GM12878 (cell line): ENCODE measurements at regions not wholly inside any gene's neighbourhood (a gene's known extent, or its start where the extent isn't known, plus 50 kb on each side); places are given as distances from the start of the nearest gene placed in this dataset.

Experiments used
- ATAC-seq: fragments of 200-7000 bp; cut with Tn5 transposase; 3 replicates; pipeline ENCODE4 v1.9.1; 2020; ENCODE audit warnings: mild to moderate bottlenecking, moderate library complexity
- BruUV-seq: library from RNA; stranded (reverse); fragments of 400-500 nt; replicated peaks from 2 replicates; lab custom pipeline; 2021; lab: Mats Ljungman, UMichigan
- CTCF ChIA-PET: fragments of 300-600 bp; sonication (Branson Sonifier 250); formaldehyde crosslinking; extraction: SDS; loops from one replicate; lab custom pipeline; 2021; ENCODE audit warnings: inconsistent platforms; lab: Yijun Ruan, JAX
- POLR2A ChIA-PET: fragments of 350-600 bp; formaldehyde crosslinking; extraction: SDS; loops from one replicate; lab custom pipeline; 2021; ENCODE audit warnings: inconsistent platforms; lab: Charles Lee
- RAD21 ChIA-PET: fragments of 300-600 bp; sonication (Branson Sonifier 250); formaldehyde crosslinking; loops from one replicate; lab custom pipeline; 2023; ENCODE audit warnings: antibody characterized with exemption; ENCODE audit not compliant: unreplicated experiment; lab: Charles Lee
- SMC1A ChIA-PET: fragments of 300-600 bp; sonication (Branson Sonifier 250); formaldehyde crosslinking; loops from one replicate; lab custom pipeline; 2023; ENCODE audit not compliant: unreplicated experiment, uncharacterized antibody; lab: Charles Lee
- DNase-seq: peaks from one replicate; pipeline ENCODE4 v3.0.0-alpha.2; 2011; ENCODE audit warnings: low read depth, low spot score
- FAIRE-seq: peaks from 3 replicates; lab custom pipeline; 2011; peaks lifted over from hg19 to GRCh38; lab: Jason Lieb, UNC
- H2AFZ ChIP-seq: 2 replicates; pipeline ENCODE4 v1.6.0; 2011; ENCODE audit warnings: low read depth, low read length, control low read depth; ENCODE audit not compliant: control insufficient read depth
- H3K27ac ChIP-seq: 2 replicates; pipeline ENCODE4 v1.5.1; 2011; ENCODE audit warnings: control low read depth; ENCODE audit not compliant: control insufficient read depth, insufficient read depth
- H3K27me3 ChIP-seq, 2 experiments: replicated peaks in 1 of 2; 2 replicates each; pipeline versions ENCODE4 v1.6.0 to v1.6.1; 2011; ENCODE audit warnings: low read length in 1 of 2; ENCODE audit not compliant: control insufficient read depth in 2 of 2, insufficient read depth in 2 of 2
- H3K36me3 ChIP-seq, 2 experiments: 2 replicates each; pipeline ENCODE4 v1.5.1; 2011; ENCODE audit warnings: low read length in 1 of 2; ENCODE audit not compliant: control insufficient read depth in 2 of 2, insufficient read depth in 2 of 2
- H3K4me1 ChIP-seq: 2 replicates; pipeline ENCODE4 v1.6.1; 2011; ENCODE audit warnings: mild to moderate bottlenecking, low read length, moderate library complexity, mixed read lengths; ENCODE audit not compliant: control insufficient read depth, insufficient read depth
- H3K4me2 ChIP-seq: 2 replicates; pipeline ENCODE4 v1.6.0; 2011; ENCODE audit warnings: control low read depth; ENCODE audit not compliant: control insufficient read depth, insufficient read depth
- H3K4me3 ChIP-seq: fragments of 200-600 bp; sonication (generic); 2 replicates; pipeline ENCODE4 v1.5.1; 2016
- H3K79me2 ChIP-seq: 2 replicates; pipeline ENCODE4 v1.6.0; 2011; ENCODE audit warnings: low read length; ENCODE audit not compliant: control insufficient read depth, insufficient read depth
- H3K9ac ChIP-seq: 2 replicates; pipeline ENCODE4 v1.8.0; 2011; ENCODE audit warnings: low read length, control low read depth, mixed read lengths; ENCODE audit not compliant: control insufficient read depth, insufficient read depth
- H3K9me3 ChIP-seq: replicated peaks from 3 replicates; pipeline ENCODE4 v1.5.1; 2011; ENCODE audit warnings: mild to moderate bottlenecking, low read length; ENCODE audit not compliant: control insufficient read depth, insufficient read depth
- H4K20me1 ChIP-seq: 2 replicates; pipeline ENCODE4 v1.6.0; 2011; ENCODE audit not compliant: control insufficient read depth, insufficient read depth
- BCL11A ChIP-seq: IDR thresholded peaks from 2 replicates; pipeline ENCODE4 v1.6.1; 2011; ENCODE audit warnings: low read depth, low read length
- CHD1 ChIP-seq: IDR thresholded peaks from 2 replicates; pipeline ENCODE4 v1.6.1; 2012; ENCODE audit warnings: low read depth, low read length, improper control_type of control experiment
- CTCF ChIP-seq, 3 experiments: IDR thresholded peaks in 2 of 3; conservative IDR thresholded peaks in 1 of 3; 2 replicates each; pipeline ENCODE4 v1.5.1; 2011; ENCODE audit warnings: low read depth in 3 of 3, low read length in 3 of 3, mild to moderate bottlenecking in 3 of 3, control low read depth in 2 of 3, moderate library complexity in 2 of 3, inconsistent platforms in 1 of 3, mixed read lengths in 1 of 3; ENCODE audit not compliant: control insufficient read depth in 2 of 3, insufficient read depth in 1 of 3; ENCODE audit errors: extremely low read depth in 1 of 3
- KAT2A ChIP-seq: conservative IDR thresholded peaks from 2 replicates; pipeline ENCODE4 v1.6.1; 2011; ENCODE audit warnings: low read depth, low read length; ENCODE audit not compliant: control insufficient read depth
- LARP7 ChIP-seq: fragments of 450-650 bp; IDR thresholded peaks from 2 replicates; pipeline ENCODE4 v1.6.1; 2017; ENCODE audit warnings: mild to moderate bottlenecking
- NBN ChIP-seq: fragments of 450-650 bp; IDR thresholded peaks from 2 replicates; pipeline ENCODE4 v1.6.1; 2016
- NFYB ChIP-seq: IDR thresholded peaks from 2 replicates; pipeline ENCODE4 v1.6.1; 2011; ENCODE audit warnings: low read depth, mild to moderate bottlenecking, low read length, improper control_type of control experiment, moderate library complexity; ENCODE audit not compliant: insufficient read depth
- PAX8 ChIP-seq: fragments of 450-650 bp; IDR thresholded peaks from 2 replicates; pipeline ENCODE4 v1.6.1; 2017; ENCODE audit warnings: mild to moderate bottlenecking, moderate library complexity
- RUNX3 ChIP-seq: IDR thresholded peaks from 2 replicates; pipeline ENCODE4 v1.6.1; 2012; ENCODE audit warnings: low read length, inconsistent platforms
- SMC3 ChIP-seq: IDR thresholded peaks from 2 replicates; pipeline ENCODE4 v1.6.1; 2011; ENCODE audit warnings: low read length, improper control_type of control experiment, borderline replicate concordance
- SREBF2 ChIP-seq: IDR thresholded peaks from 2 replicates; pipeline ENCODE4 v1.6.1; 2012; ENCODE audit warnings: mild to moderate bottlenecking, low read length
- TCF12 ChIP-seq: IDR thresholded peaks from 2 replicates; pipeline ENCODE4 v1.6.1; 2011; ENCODE audit warnings: low read depth, mild to moderate bottlenecking, low read length
- TCF3 ChIP-seq: IDR thresholded peaks from 2 replicates; pipeline ENCODE4 v1.6.1; 2012; ENCODE audit warnings: low read depth, mild to moderate bottlenecking, low read length, borderline replicate concordance; ENCODE audit not compliant: insufficient read depth
- ZNF217 ChIP-seq: fragments of 450-650 bp; IDR thresholded peaks from 2 replicates; pipeline ENCODE4 v1.6.1; 2017; ENCODE audit warnings: antibody characterized with exemption, mild to moderate bottlenecking
- ZNF24 ChIP-seq: fragments of 450-650 bp; IDR thresholded peaks from 2 replicates; pipeline ENCODE4 v1.6.1; 2017; ENCODE audit warnings: antibody characterized with exemption, mild to moderate bottlenecking
- ZZZ3 ChIP-seq: IDR thresholded peaks from 2 replicates; pipeline ENCODE4 v1.6.1; 2011; ENCODE audit warnings: low read depth; ENCODE audit not compliant: control insufficient read depth, insufficient read length
- WGBS: methylation state at CpG from one replicate; pipeline ENCODE4 v1.1.6; 2016; ENCODE audit warnings: low lambda C conversion rate; ENCODE audit not compliant: insufficient replicate concordance, insufficient coverage; ENCODE audit errors: missing lambda C conversion rate; 5-methylcytosine and 5-hydroxymethylcytosine counted together
- in situ Hi-C: fragments of 300-500 bp; cut with MboI; formaldehyde crosslinking; loops from 9 replicates; pipeline ENCODE4 v1.14.3; 2018; ENCODE audit warnings: mixed read lengths
- intact Hi-C: fragments of 100-400 bp; cut with micrococcal nuclease; formaldehyde crosslinking; loops from one replicate; pipeline ENCODE4 v1.14.2; 2022; ENCODE audit not compliant: unreplicated experiment

- FAIRE-seq (no peak), ATAC-seq (no peak), DNase-seq (no peak)
- POLR2A ChIA-PET: no interaction called here
- Histone ChIP-seq H3K27ac (no peak overlapping the region), H3K4me2 (no peak overlapping the region), H3K27me3 (no peaks in the 10 kb centered on the region), H3K4me1 (no peaks in the 10 kb centered on the region), H3K4me3 (no peak overlapping the region), H2AFZ (no peak overlapping the region), H3K36me3 (no peaks in the 10 kb centered on the region), H4K20me1 (no peaks in the 10 kb centered on the region), H3K9me3 (no peaks in the 10 kb centered on the region; the same call in 2 of the 3 replicates), H3K79me2 (no peaks in the 10 kb centered on the region), H3K9ac (no peak overlapping the region)
- CTCF ChIA-PET: no interaction called here
- RAD21 ChIA-PET: no interaction called here
- WGBS: 16% methylated on average over 5 of the region's 5 CpGs
- intact Hi-C loops: loop anchor here (5.0 kb wide), 1 partner anchor 675 kb away; the partner anchor contains the start of gene UBE3A
- BruUV-seq: no TSS peak
- no peak for TF ChIP-seq KAT2A
- TF ChIP-seq TCF12: no peak
- peak in 2 of 3 experiments; percentile 11 to 18; a peak in 2 of 6 replicates for TF ChIP-seq CTCF (IDR thresholded peaks at IDR 0.05 in 2 of 3, conservative IDR thresholded peaks at IDR 0.05 in 1 of 3; ENCODE audit: control insufficient read depth in 2 of 3, extremely low read depth in 1 of 3, insufficient read depth in 1 of 3, low read depth in 3 of 3, low read length in 3 of 3)
- no peak for TF ChIP-seq ZNF217
- TF ChIP-seq RUNX3: no peak
- no peak for TF ChIP-seq TCF3
- TF ChIP-seq NFYB: no peak
- TF ChIP-seq SREBF2: no peak
- TF ChIP-seq NBN: no peak
- TF ChIP-seq PAX8: no peak
- no peak for TF ChIP-seq ZNF24
- TF ChIP-seq CHD1: no peak
- TF ChIP-seq BCL11A: no peak
- TF ChIP-seq SMC3: peak; percentile 16; the same call in 1 of the 2 replicates
- TF ChIP-seq ZZZ3: no peak
- no peak for TF ChIP-seq LARP7
- in situ Hi-C loops: no loop called here
- SMC1A ChIA-PET: no interaction called here
These were observed 86.2 kb downstream of the NPAP1 start for GRCh38 chr15:24761704-24762302.
